ENCODE measurements at regions not wholly inside any gene's neighbourhood (a gene's known extent, or its start where the extent isn't known, plus 50 kb on each side); places are given as distances from the start of the nearest gene placed in this dataset.

GRCh38 chr13:107324416-107325204 is 756.7 kb upstream of the ARGLU1 start:
- Mint-ChIP-seq H3K27me3 (no peaks in the 10 kb centered on the region), H3K4me3 (no peak overlapping the region), H3K36me3 (ENCODE audit: insufficient read depth) (no peaks in the 10 kb centered on the region), H3K27ac (no peak overlapping the region), H3K9me3 (peaks cover 2 to 24% of the 10 kb centered on the region in 2 donors), H3K4me1 (ENCODE audit: low read depth in 2 of 2) (no peaks in the 10 kb centered on the region)
- ATAC-seq (replicated peaks) (no peak), DNase-seq (no peak)

GRCh38 chr13:107322228-107322627 is 754.3 kb upstream of the ARGLU1 start:
- no peaks in the 10 kb centered on the region for H3K36me3 Mint-ChIP-seq (ENCODE audit: insufficient read depth)
- ATAC-seq (replicated peaks): no peak
- H3K27me3 Mint-ChIP-seq: no peaks in the 10 kb centered on the region
- no peak overlapping the region for H3K4me3 Mint-ChIP-seq
- H3K4me1 Mint-ChIP-seq (ENCODE audit: low read depth in 2 of 2): no peaks in the 10 kb centered on the region
- DNase-seq: no peak
- no peak overlapping the region for H3K27ac Mint-ChIP-seq
- peaks cover 3 to 19% of the 10 kb centered on the region in 2 donors for H3K9me3 Mint-ChIP-seq

GRCh38 chr13:107305178-107305577 is 737.2 kb upstream of the ARGLU1 start:
- DNase-seq (no peak), ATAC-seq (replicated peaks) (no peak)
- H3K27me3 Mint-ChIP-seq: no peaks in the 10 kb centered on the region
- H3K27ac Mint-ChIP-seq: no peak overlapping the region
- H3K4me1 Mint-ChIP-seq (ENCODE audit: low read depth in 2 of 2): no peaks in the 10 kb centered on the region
- peaks cover 7 to 8% of the 10 kb centered on the region in 2 donors for H3K9me3 Mint-ChIP-seq
- H3K4me3 Mint-ChIP-seq: no peak overlapping the region
- no peaks in the 10 kb centered on the region for H3K36me3 Mint-ChIP-seq (ENCODE audit: insufficient read depth)

GRCh38 chr13:107301724-107302374 is 733.9 kb upstream of the ARGLU1 start:
- Mint-ChIP-seq H3K36me3 (ENCODE audit: insufficient read depth) (no peaks in the 10 kb centered on the region), H3K27ac (no peak overlapping the region), H3K27me3 (no peaks in the 10 kb centered on the region), H3K4me3 (no peak overlapping the region), H3K4me1 (ENCODE audit: low read depth in 2 of 2) (no peaks in the 10 kb centered on the region), H3K9me3 (peaks cover 0 to 10% of the 10 kb centered on the region in 2 donors)
- ATAC-seq (replicated peaks) (no peak), DNase-seq (no peak)

GRCh38 chr13:107299717-107300116 is 731.8 kb upstream of the ARGLU1 start:
- no peak for ATAC-seq (replicated peaks)
- H3K27ac Mint-ChIP-seq: no peak overlapping the region
- H3K27me3 Mint-ChIP-seq: no peaks in the 10 kb centered on the region
- H3K36me3 Mint-ChIP-seq (ENCODE audit: insufficient read depth): no peaks in the 10 kb centered on the region
- DNase-seq: no peak
- H3K4me3 Mint-ChIP-seq: no peak overlapping the region
- no peaks in the 10 kb centered on the region for H3K4me1 Mint-ChIP-seq (ENCODE audit: low read depth in 2 of 2)
- H3K9me3 Mint-ChIP-seq: peaks cover 0 to 10% of the 10 kb centered on the region in 2 donors

GRCh38 chr13:107296804-107297203 is 728.9 kb upstream of the ARGLU1 start:
- ATAC-seq (replicated peaks) (no peak), DNase-seq (no peak)
- H3K36me3 Mint-ChIP-seq (ENCODE audit: insufficient read depth): no peaks in the 10 kb centered on the region
- no peaks in the 10 kb centered on the region for H3K27me3 Mint-ChIP-seq
- no peak overlapping the region for H3K27ac Mint-ChIP-seq
- H3K4me1 Mint-ChIP-seq (ENCODE audit: low read depth in 2 of 2): no peaks in the 10 kb centered on the region
- no peak overlapping the region for H3K4me3 Mint-ChIP-seq
- H3K9me3 Mint-ChIP-seq: peaks cover 0 to 4% of the 10 kb centered on the region in 2 donors

- H3K9me3 Mint-ChIP-seq: peaks cover 0 to 4% of the 10 kb centered on the region in 2 donors
- DNase-seq: no peak
- no peak overlapping the region for H3K27ac Mint-ChIP-seq
- H3K27me3 Mint-ChIP-seq: no peaks in the 10 kb centered on the region
- no peak overlapping the region for H3K4me3 Mint-ChIP-seq
- H3K4me1 Mint-ChIP-seq (ENCODE audit: low read depth in 2 of 2): no peaks in the 10 kb centered on the region
- no peak for ATAC-seq (replicated peaks)
- no peaks in the 10 kb centered on the region for H3K36me3 Mint-ChIP-seq (ENCODE audit: insufficient read depth)
Observed at GRCh38 chr13:107295416-107296140, 727.6 kb upstream of the ARGLU1 start.

- Mint-ChIP-seq H3K4me1 (ENCODE audit: low read depth in 2 of 2) (no peaks in the 10 kb centered on the region), H3K36me3 (ENCODE audit: insufficient read depth) (no peaks in the 10 kb centered on the region), H3K27me3 (no peaks in the 10 kb centered on the region), H3K4me3 (no peak overlapping the region), H3K9me3 (peaks cover 0 to 6% of the 10 kb centered on the region in 2 donors), H3K27ac (no peak overlapping the region)
- ATAC-seq (replicated peaks): no peak
- no peak for DNase-seq
Observed at GRCh38 chr13:107293924-107294323, 726.0 kb upstream of the ARGLU1 start.

GRCh38 chr13:107291875-107292274 is 723.9 kb upstream of the ARGLU1 start:
- ATAC-seq (replicated peaks) (no peak), DNase-seq (no peak)
- Mint-ChIP-seq H3K27ac (no peak overlapping the region), H3K36me3 (ENCODE audit: insufficient read depth) (no peaks in the 10 kb centered on the region), H3K9me3 (peaks cover 0 to 5% of the 10 kb centered on the region in 2 donors), H3K4me3 (no peak overlapping the region), H3K27me3 (no peaks in the 10 kb centered on the region), H3K4me1 (ENCODE audit: low read depth in 2 of 2) (no peaks in the 10 kb centered on the region)

- DNase-seq: no peak
- peaks cover 3% of the 10 kb centered on the region for H3K36me3 Mint-ChIP-seq (ENCODE audit: insufficient read depth)
Observed at GRCh38 chr13:107289540-107289939, 721.6 kb upstream of the ARGLU1 start.

GRCh38 chr13:107284173-107284572 is 716.2 kb upstream of the ARGLU1 start:
- no peak for DNase-seq
- H3K27me3 Mint-ChIP-seq: no peaks in the 10 kb centered on the region
- H3K9me3 Mint-ChIP-seq: peaks cover 10 to 36% of the 10 kb centered on the region in 2 donors

More at GRCh38 chr13:107289540-107289939, 721.6 kb upstream of the ARGLU1 start:
- Mint-ChIP-seq H3K9me3 (peaks cover 5 to 9% of the 10 kb centered on the region in 2 donors), H3K4me1 (ENCODE audit: low read depth in 2 of 2) (no peaks in the 10 kb centered on the region), H3K4me3 (no peak overlapping the region), H3K27ac (no peak overlapping the region), H3K27me3 (no peaks in the 10 kb centered on the region)
- no peak for ATAC-seq (replicated peaks)

GRCh38 chr13:107277911-107278310 is 710.0 kb upstream of the ARGLU1 start:
- ATAC-seq (replicated peaks) (no peak), DNase-seq (no peak)
- Mint-ChIP-seq H3K4me1 (ENCODE audit: low read depth in 2 of 2) (no peaks in the 10 kb centered on the region), H3K9me3 (peaks cover 10 to 20% of the 10 kb centered on the region in 2 donors), H3K4me3 (no peak overlapping the region), H3K36me3 (ENCODE audit: insufficient read depth) (no peaks in the 10 kb centered on the region), H3K27me3 (no peaks in the 10 kb centered on the region), H3K27ac (no peak overlapping the region)

More at GRCh38 chr13:107284173-107284572, 716.2 kb upstream of the ARGLU1 start:
- H3K4me3 Mint-ChIP-seq: no peak overlapping the region
- no peaks in the 10 kb centered on the region for H3K4me1 Mint-ChIP-seq (ENCODE audit: low read depth in 2 of 2)
- H3K36me3 Mint-ChIP-seq (ENCODE audit: insufficient read depth): peaks cover 3% of the 10 kb centered on the region
- no peak overlapping the region for H3K27ac Mint-ChIP-seq
- ATAC-seq (replicated peaks): no peak

- Mint-ChIP-seq H3K36me3 (ENCODE audit: insufficient read depth) (no peaks in the 10 kb centered on the region), H3K27ac (no peak overlapping the region), H3K4me3 (no peak overlapping the region), H3K4me1 (ENCODE audit: low read depth in 2 of 2) (no peaks in the 10 kb centered on the region), H3K27me3 (no peaks in the 10 kb centered on the region), H3K9me3 (peaks cover 10 to 20% of the 10 kb centered on the region in 2 donors)
- DNase-seq (no peak), ATAC-seq (replicated peaks) (no peak)
Observed at GRCh38 chr13:107276936-107277335, 709.0 kb upstream of the ARGLU1 start.

All from effector memory CD8-positive, alpha-beta T cell (primary cell).